Esophagus muscularis mucosa (tissue), 3 donors: ENCODE measurements at regions not wholly inside any gene's neighbourhood (a gene's known extent, or its start where the extent isn't known, plus 50 kb on each side); places are given as distances from the start of the nearest gene placed in this dataset.

ENCODE experiments used
- POLR2A ChIP-seq: fragments of 450-650 bp; IDR thresholded peaks from one replicate; pipeline ENCODE4 v1.6.1; 2017; ENCODE audit warnings: antibody characterized with exemption, moderate library complexity, mild to moderate bottlenecking, low read depth
- TF ChIP-seq, protein P1 (sequence below), 3 experiments: fragments of 200-600 bp in 2 of 3; fragments of 450-650 bp in 1 of 3; sonication (generic) in 2 of 3; IDR thresholded peaks; one replicate each; pipeline ENCODE4 v1.5.1; 2017 to 2019; ENCODE audit warnings: antibody characterized with exemption in 3 of 3, mild to moderate bottlenecking in 2 of 3, moderate library complexity in 1 of 3

DNA sequence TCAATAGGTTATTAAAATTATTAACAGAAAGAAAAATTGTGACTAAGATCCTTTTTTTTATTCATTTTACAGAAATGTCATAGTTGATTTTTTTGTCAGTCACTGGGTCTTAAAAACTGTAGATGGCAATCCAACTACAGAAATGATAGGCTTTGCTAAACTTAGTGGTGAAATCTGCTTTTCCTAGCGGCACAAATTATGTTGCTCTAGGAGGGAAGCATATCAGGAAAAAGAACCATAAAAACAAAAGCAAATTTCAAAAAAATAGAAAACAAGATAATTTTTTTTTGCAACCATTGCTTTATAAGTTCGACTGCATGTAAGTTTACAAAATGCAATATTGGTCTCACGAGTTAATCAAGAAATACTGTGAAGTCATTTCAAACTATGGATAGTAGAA lies 443.5 kb upstream of the IGFBP7 start:
- TF ChIP-seq, protein P1, sequence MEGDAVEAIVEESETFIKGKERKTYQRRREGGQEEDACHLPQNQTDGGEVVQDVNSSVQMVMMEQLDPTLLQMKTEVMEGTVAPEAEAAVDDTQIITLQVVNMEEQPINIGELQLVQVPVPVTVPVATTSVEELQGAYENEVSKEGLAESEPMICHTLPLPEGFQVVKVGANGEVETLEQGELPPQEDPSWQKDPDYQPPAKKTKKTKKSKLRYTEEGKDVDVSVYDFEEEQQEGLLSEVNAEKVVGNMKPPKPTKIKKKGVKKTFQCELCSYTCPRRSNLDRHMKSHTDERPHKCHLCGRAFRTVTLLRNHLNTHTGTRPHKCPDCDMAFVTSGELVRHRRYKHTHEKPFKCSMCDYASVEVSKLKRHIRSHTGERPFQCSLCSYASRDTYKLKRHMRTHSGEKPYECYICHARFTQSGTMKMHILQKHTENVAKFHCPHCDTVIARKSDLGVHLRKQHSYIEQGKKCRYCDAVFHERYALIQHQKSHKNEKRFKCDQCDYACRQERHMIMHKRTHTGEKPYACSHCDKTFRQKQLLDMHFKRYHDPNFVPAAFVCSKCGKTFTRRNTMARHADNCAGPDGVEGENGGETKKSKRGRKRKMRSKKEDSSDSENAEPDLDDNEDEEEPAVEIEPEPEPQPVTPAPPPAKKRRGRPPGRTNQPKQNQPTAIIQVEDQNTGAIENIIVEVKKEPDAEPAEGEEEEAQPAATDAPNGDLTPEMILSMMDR (IDR thresholded peaks at IDR 0.05), result no peak
- TF ChIP-seq POLR2A, result no peak
